Astrocyte (in vitro differentiated cells and primary cell): ENCODE measurements at regions not wholly inside any gene's neighbourhood (a gene's known extent, or its start where the extent isn't known, plus 50 kb on each side); places are given as distances from the start of the nearest gene placed in this dataset.
A peak's percentile ranks its signal among the peaks of the same experiment; 100 is the strongest.

Source experiments
- DNase-seq: peaks from one replicate; pipeline ENCODE4 v3.0.0-alpha.2; 2010; ENCODE audit warnings: low read depth
- FAIRE-seq: peaks from 2 replicates; lab custom pipeline; 2011; peaks lifted over from hg19 to GRCh38; lab: Jason Lieb, UNC
- H2AFZ ChIP-seq: 2 replicates; pipeline ENCODE4 v1.6.0; 2012; ENCODE audit warnings: low read depth, low read length, inconsistent platforms
- H3K27ac ChIP-seq: 2 replicates; pipeline ENCODE4 v1.5.1; 2011; ENCODE audit warnings: low read depth, low read length, inconsistent platforms
- H3K27me3 ChIP-seq: 2 replicates; pipeline ENCODE4 v1.6.0; 2011; ENCODE audit warnings: low read length, inconsistent platforms; ENCODE audit not compliant: insufficient read depth
- H3K36me3 ChIP-seq: 2 replicates; pipeline ENCODE4 v1.5.1; 2011; ENCODE audit warnings: low read length, inconsistent platforms; ENCODE audit not compliant: insufficient read depth
- H3K4me1 ChIP-seq: 2 replicates; pipeline ENCODE4 v1.5.1; 2011; ENCODE audit warnings: low read length, inconsistent platforms; ENCODE audit not compliant: insufficient read depth
- H3K4me2 ChIP-seq: 2 replicates; pipeline ENCODE4 v1.6.0; 2012; ENCODE audit warnings: low read length, inconsistent platforms
- H3K4me3 ChIP-seq: 2 replicates; pipeline ENCODE4 v1.5.1; 2011; ENCODE audit warnings: low read depth, mild to moderate bottlenecking, low read length, inconsistent platforms; ENCODE audit not compliant: insufficient read depth
- H3K79me2 ChIP-seq: 2 replicates; pipeline ENCODE4 v1.6.0; 2012; ENCODE audit warnings: mild to moderate bottlenecking, low read length, inconsistent platforms; ENCODE audit not compliant: insufficient read depth
- H3K9ac ChIP-seq: 2 replicates; pipeline ENCODE4 v1.6.0; 2012; ENCODE audit warnings: mild to moderate bottlenecking, low read length, inconsistent platforms
- H3K9me3 ChIP-seq: 2 replicates; pipeline ENCODE4 v1.5.1; 2012; ENCODE audit warnings: low read depth, mild to moderate bottlenecking, low read length, inconsistent platforms; ENCODE audit not compliant: insufficient read depth
- H4K20me1 ChIP-seq: 2 replicates; pipeline ENCODE4 v1.6.0; 2012; ENCODE audit warnings: low read length, inconsistent platforms; ENCODE audit not compliant: insufficient read depth
- H3K27ac Mint-ChIP-seq: one replicate; pipeline ENCODE4 v1.8.0; 2021; ENCODE audit warnings: mild to moderate bottlenecking, mixed read lengths; ENCODE audit not compliant: unreplicated experiment
- H3K27me3 Mint-ChIP-seq: one replicate; pipeline ENCODE4 v1.8.0; 2021; ENCODE audit warnings: low read depth, mixed read lengths; ENCODE audit not compliant: unreplicated experiment
- H3K36me3 Mint-ChIP-seq: one replicate; pipeline ENCODE4 v1.8.0; 2021; ENCODE audit warnings: low read depth, mixed read lengths; ENCODE audit not compliant: unreplicated experiment
- H3K4me1 Mint-ChIP-seq: one replicate; pipeline ENCODE4 v1.8.0; 2021; ENCODE audit warnings: low read depth, mixed read lengths; ENCODE audit not compliant: unreplicated experiment
- H3K4me3 Mint-ChIP-seq: one replicate; pipeline ENCODE4 v1.8.0; 2021; ENCODE audit warnings: mild to moderate bottlenecking, moderate library complexity, mixed read lengths; ENCODE audit not compliant: unreplicated experiment
- H3K9me3 Mint-ChIP-seq: one replicate; pipeline ENCODE4 v1.8.0; 2021; ENCODE audit warnings: mild to moderate bottlenecking, mixed read lengths; ENCODE audit not compliant: unreplicated experiment
- EZH2 ChIP-seq: IDR thresholded peaks from 2 replicates; pipeline ENCODE4 v1.6.1; 2012; ENCODE audit warnings: mild to moderate bottlenecking, low read length, inconsistent platforms; ENCODE audit not compliant: insufficient read depth
- TF ChIP-seq, protein P1 (sequence below): IDR thresholded peaks from 2 replicates; pipeline ENCODE4 v1.5.1; 2011; ENCODE audit warnings: low read depth, mild to moderate bottlenecking, inconsistent platforms, low read length, moderate library complexity; ENCODE audit not compliant: insufficient read depth

DNA sequence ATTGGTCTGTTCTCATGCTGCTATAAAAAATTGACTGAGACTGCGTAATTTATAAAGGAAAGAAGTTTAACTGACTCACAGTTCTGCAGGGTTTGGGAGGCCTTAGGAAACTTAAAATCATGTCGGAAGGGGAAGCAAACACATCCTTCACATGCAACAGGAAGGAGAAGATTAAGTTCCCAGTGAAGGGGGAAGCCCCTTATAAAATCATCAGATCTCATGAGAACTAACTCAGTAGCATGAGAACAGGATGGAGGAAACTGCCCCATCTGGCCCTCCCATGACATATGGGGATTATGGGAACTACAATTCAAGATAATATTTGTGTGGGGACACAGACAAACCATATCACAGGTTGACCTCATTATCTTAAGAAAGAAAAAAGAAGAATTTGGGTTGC is 134.5 kb downstream of the PPP1R3A start:
- Mint-ChIP-seq H3K9me3 (no peaks in the 10 kb centered on the region), H3K27me3 (no peaks in the 10 kb centered on the region), H3K36me3 (no peaks in the 10 kb centered on the region), H3K4me1 (no peaks in the 10 kb centered on the region), H3K27ac (no peak overlapping the region), H3K4me3 (no peak overlapping the region)
- Histone ChIP-seq H3K4me2 (no peak overlapping the region), H3K9ac (no peak overlapping the region), H3K9me3 (no peaks in the 10 kb centered on the region), H2AFZ (no peak overlapping the region), H3K27me3 (no peaks in the 10 kb centered on the region), H3K27ac (no peak overlapping the region), H3K36me3 (no peaks in the 10 kb centered on the region), H4K20me1 (no peaks in the 10 kb centered on the region), H3K4me3 (no peak overlapping the region), H3K79me2 (no peaks in the 10 kb centered on the region), H3K4me1 (no peaks in the 10 kb centered on the region)
- no peak for FAIRE-seq
- no peak for DNase-seq
- TF ChIP-seq, protein P1, sequence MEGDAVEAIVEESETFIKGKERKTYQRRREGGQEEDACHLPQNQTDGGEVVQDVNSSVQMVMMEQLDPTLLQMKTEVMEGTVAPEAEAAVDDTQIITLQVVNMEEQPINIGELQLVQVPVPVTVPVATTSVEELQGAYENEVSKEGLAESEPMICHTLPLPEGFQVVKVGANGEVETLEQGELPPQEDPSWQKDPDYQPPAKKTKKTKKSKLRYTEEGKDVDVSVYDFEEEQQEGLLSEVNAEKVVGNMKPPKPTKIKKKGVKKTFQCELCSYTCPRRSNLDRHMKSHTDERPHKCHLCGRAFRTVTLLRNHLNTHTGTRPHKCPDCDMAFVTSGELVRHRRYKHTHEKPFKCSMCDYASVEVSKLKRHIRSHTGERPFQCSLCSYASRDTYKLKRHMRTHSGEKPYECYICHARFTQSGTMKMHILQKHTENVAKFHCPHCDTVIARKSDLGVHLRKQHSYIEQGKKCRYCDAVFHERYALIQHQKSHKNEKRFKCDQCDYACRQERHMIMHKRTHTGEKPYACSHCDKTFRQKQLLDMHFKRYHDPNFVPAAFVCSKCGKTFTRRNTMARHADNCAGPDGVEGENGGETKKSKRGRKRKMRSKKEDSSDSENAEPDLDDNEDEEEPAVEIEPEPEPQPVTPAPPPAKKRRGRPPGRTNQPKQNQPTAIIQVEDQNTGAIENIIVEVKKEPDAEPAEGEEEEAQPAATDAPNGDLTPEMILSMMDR = no peak
- TF ChIP-seq EZH2 = no peak

DNA sequence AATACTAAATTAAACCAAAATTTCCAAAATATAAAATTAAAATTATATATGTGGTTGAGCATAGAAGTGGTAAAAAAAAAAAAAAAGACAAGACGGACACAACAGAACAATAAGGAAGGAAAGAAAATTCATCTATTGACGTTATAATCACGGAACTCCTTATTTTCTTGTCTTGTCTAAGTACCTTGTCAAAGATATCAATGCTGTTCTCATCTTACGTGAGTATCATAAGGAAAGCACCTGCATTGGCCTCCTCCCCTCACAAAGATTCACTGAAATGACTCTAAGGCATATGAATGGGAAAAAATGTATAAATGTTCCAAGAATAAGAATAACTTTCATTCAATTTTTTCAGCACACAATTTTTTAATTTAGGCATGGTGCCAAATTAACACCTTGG is 135.4 kb downstream of the PPP1R3A start:
- FAIRE-seq (no peak), DNase-seq (no peak)
- no peaks in the 10 kb centered on the region for H3K27me3 ChIP-seq
- Mint-ChIP-seq H3K36me3 (no peaks in the 10 kb centered on the region), H3K9me3 (no peaks in the 10 kb centered on the region), H3K4me1 (no peaks in the 10 kb centered on the region), H3K4me3 (no peak overlapping the region), H3K27ac (no peak overlapping the region), H3K27me3 (no peaks in the 10 kb centered on the region)
- H3K4me2 ChIP-seq = no peak overlapping the region
- H3K4me3 ChIP-seq = no peak overlapping the region
- H3K27ac ChIP-seq = no peak overlapping the region
- H3K36me3 ChIP-seq = no peaks in the 10 kb centered on the region
- no peak overlapping the region for H2AFZ ChIP-seq
- H4K20me1 ChIP-seq = no peaks in the 10 kb centered on the region
- no peaks in the 10 kb centered on the region for H3K4me1 ChIP-seq
- H3K9ac ChIP-seq = no peak overlapping the region
- TF ChIP-seq, protein P1 = no peak
- TF ChIP-seq EZH2 = no peak
- no peaks in the 10 kb centered on the region for H3K79me2 ChIP-seq
- no peaks in the 10 kb centered on the region for H3K9me3 ChIP-seq

DNA sequence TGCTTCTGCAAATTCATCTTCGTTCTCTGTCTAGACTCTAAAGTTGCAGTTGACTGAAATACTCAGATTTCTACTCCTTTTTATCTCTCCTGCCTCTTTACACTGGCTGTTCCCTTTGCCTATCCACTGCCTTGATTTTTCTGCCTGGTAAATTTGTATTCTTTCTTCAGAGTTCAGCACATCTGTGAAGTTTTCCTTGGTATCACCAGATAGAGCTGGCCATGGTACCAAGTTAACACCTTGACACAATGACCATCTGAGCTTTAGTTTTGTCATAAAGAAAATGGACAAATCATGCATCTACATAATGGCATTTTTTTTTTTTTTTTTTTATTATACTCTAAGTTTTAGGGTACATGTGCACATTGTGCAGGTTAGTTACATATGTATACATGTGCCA is 143.0 kb downstream of the PPP1R3A start:
- Histone ChIP-seq H4K20me1 (no peaks in the 10 kb centered on the region), H3K79me2 (no peaks in the 10 kb centered on the region), H3K27ac (no peak overlapping the region), H3K9ac (no peak overlapping the region), H3K9me3 (no peaks in the 10 kb centered on the region), H3K4me3 (no peak overlapping the region), H2AFZ (no peak overlapping the region), H3K4me2 (peak overlapping the region; percentile 18), H3K27me3 (no peaks in the 10 kb centered on the region), H3K36me3 (no peaks in the 10 kb centered on the region), H3K4me1 (no peaks in the 10 kb centered on the region)
- Mint-ChIP-seq H3K27me3 (no peaks in the 10 kb centered on the region), H3K9me3 (no peaks in the 10 kb centered on the region), H3K4me1 (peaks cover 11% of the 10 kb centered on the region), H3K4me3 (no peak overlapping the region), H3K27ac (no peak overlapping the region), H3K36me3 (no peaks in the 10 kb centered on the region)
- no peak for TF ChIP-seq EZH2
- TF ChIP-seq, protein P1 = no peak
- FAIRE-seq = no peak
- DNase-seq = no peak
